HEK293T (cell line): ENCODE measurements at regions not wholly inside any gene's neighbourhood (a gene's known extent, or its start where the extent isn't known, plus 50 kb on each side); places are given as distances from the start of the nearest gene placed in this dataset.

ENCODE experiments used
- BHLHE40 ChIP-seq: fragments of 450-650 bp; IDR thresholded peaks from 2 replicates; pipeline ENCODE4 v1.6.1; 2016; ENCODE audit warnings: mild to moderate bottlenecking, moderate library complexity, borderline replicate concordance
- CTBP1 ChIP-seq: fragments of 450-650 bp; IDR thresholded peaks from 2 replicates; pipeline ENCODE4 v1.6.1; 2016; ENCODE audit warnings: borderline replicate concordance
- FOXK2 ChIP-seq: fragments of 450-650 bp; IDR thresholded peaks from 2 replicates; pipeline ENCODE4 v1.6.1; 2016; ENCODE audit warnings: mild to moderate bottlenecking
- FOXM1 ChIP-seq: fragments of 450-650 bp; IDR thresholded peaks from 2 replicates; pipeline ENCODE4 v1.6.1; 2017; ENCODE audit warnings: mild to moderate bottlenecking, borderline replicate concordance
- LEF1 ChIP-seq: fragments of 450-650 bp; IDR thresholded peaks from 2 replicates; pipeline ENCODE4 v1.6.1; 2017; ENCODE audit warnings: mild to moderate bottlenecking, borderline replicate concordance
- NFRKB ChIP-seq: fragments of 450-650 bp; IDR thresholded peaks from 2 replicates; pipeline ENCODE4 v1.6.1; 2016; ENCODE audit warnings: mild to moderate bottlenecking, moderate library complexity
- SP1 ChIP-seq: fragments of 450-650 bp; IDR thresholded peaks from 2 replicates; pipeline ENCODE4 v1.6.1; 2017
- SUZ12 ChIP-seq: fragments of 450-650 bp; IDR thresholded peaks from 2 replicates; pipeline ENCODE4 v1.6.1; 2016; ENCODE audit warnings: mild to moderate bottlenecking

- TF ChIP-seq SUZ12: no peak
- TF ChIP-seq SP1: no peak
- TF ChIP-seq NFRKB: no peak
- no peak for TF ChIP-seq FOXM1
- TF ChIP-seq BHLHE40: no peak
- TF ChIP-seq LEF1: no peak
- no peak for TF ChIP-seq FOXK2
- no peak for TF ChIP-seq CTBP1
Observed at GRCh38 chr17:68102318-68102758, 66.8 kb downstream of the KPNA2 start.
